WTC11 (cell line): ENCODE measurements at regions not wholly inside any gene's neighbourhood (a gene's known extent, or its start where the extent isn't known, plus 50 kb on each side); places are given as distances from the start of the nearest gene placed in this dataset.

ENCODE experiments used
- ATAC-seq: fragments of 200-7000 bp; cut with Tn5 transposase; 2 replicates; pipeline ENCODE4 v1.10.0; 2021; ENCODE audit warnings: mild to moderate bottlenecking, moderate library complexity
- CTCF ChIA-PET: fragments of 300-600 bp; sonication (Branson Sonifier 250); formaldehyde crosslinking; loops from one replicate; lab custom pipeline; 2021; ENCODE audit warnings: antibody characterized with exemption; lab: Charles Lee
- POLR2A ChIA-PET: fragments of 350-600 bp; sonication (Branson Sonifier 250); formaldehyde crosslinking; loops from one replicate; lab custom pipeline; 2021; ENCODE audit warnings: antibody characterized with exemption; lab: Charles Lee
- DNase-seq: peaks from one replicate; pipeline ENCODE4 v3.0.0; 2021; ENCODE audit warnings: low spot score
- H3K27ac Mint-ChIP-seq: 2 replicates; pipeline ENCODE4 v1.8.0; 2021; ENCODE audit warnings: mixed read lengths
- H3K27me3 Mint-ChIP-seq: 2 replicates; pipeline ENCODE4 v1.8.0; 2021; ENCODE audit warnings: low read depth, mild to moderate bottlenecking, moderate library complexity, mixed read lengths
- H3K36me3 Mint-ChIP-seq: 2 replicates; pipeline ENCODE4 v1.8.0; 2021; ENCODE audit warnings: mixed read lengths
- H3K4me1 Mint-ChIP-seq: 2 replicates; pipeline ENCODE4 v1.8.0; 2022; ENCODE audit warnings: mixed read lengths
- H3K4me3 Mint-ChIP-seq: 2 replicates; pipeline ENCODE4 v1.8.0; 2021; ENCODE audit warnings: mild to moderate bottlenecking, moderate library complexity, mixed read lengths
- H3K9me3 Mint-ChIP-seq: 2 replicates; pipeline ENCODE4 v1.8.0; 2021; ENCODE audit warnings: mixed read lengths
- CBFB ChIP-seq: sonication (generic); formaldehyde crosslinking; IDR thresholded peaks from 2 replicates; pipeline ENCODE4 v1.8.1; 2022; ENCODE audit warnings: mild to moderate bottlenecking, low read depth, missing genetic modification reagents
- FOXP1 ChIP-seq: sonication (generic); formaldehyde crosslinking; IDR thresholded peaks from 2 replicates; pipeline ENCODE4 v1.8.0; 2022; ENCODE audit warnings: missing genetic modification reagents, mild to moderate bottlenecking, moderate library complexity, borderline replicate concordance
- JUN ChIP-seq: sonication (generic); formaldehyde crosslinking; IDR thresholded peaks from 2 replicates; pipeline ENCODE4 v1.8.0; 2023; ENCODE audit warnings: mild to moderate bottlenecking, missing genetic modification reagents
- PRRX2 ChIP-seq: fragments of 250-450 bp; sonication (Bioruptor Pico); IDR thresholded peaks from 2 replicates; pipeline ENCODE4 v1.8.0; 2021; ENCODE audit warnings: mild to moderate bottlenecking
- TEAD1 ChIP-seq: sonication (generic); formaldehyde crosslinking; IDR thresholded peaks from 2 replicates; pipeline ENCODE4 v1.8.0; 2022; ENCODE audit warnings: mild to moderate bottlenecking, missing genetic modification reagents
- ZNF263 ChIP-seq: sonication (generic); formaldehyde crosslinking; IDR thresholded peaks from 2 replicates; pipeline ENCODE4 v1.8.1; 2022; ENCODE audit warnings: low read depth, mild to moderate bottlenecking, moderate library complexity, missing genetic modification reagents
- TF ChIP-seq, protein P1 (sequence below): fragments of 250-450 bp; sonication (Bioruptor Pico); conservative IDR thresholded peaks from 2 replicates; pipeline ENCODE4 v1.9.0; 2021; ENCODE audit warnings: mild to moderate bottlenecking
- TF ChIP-seq, protein P2 (sequence below): fragments of 200-600 bp; IDR thresholded peaks from 2 replicates; pipeline ENCODE4 v1.8.0; 2022; ENCODE audit warnings: antibody characterized with exemption
- TF ChIP-seq, protein P3 (sequence below): sonication (generic); formaldehyde crosslinking; IDR thresholded peaks from 2 replicates; pipeline ENCODE4 v1.8.0; 2023; ENCODE audit warnings: missing genetic modification reagents
- TF ChIP-seq, protein P4 (sequence below): sonication (generic); formaldehyde crosslinking; IDR thresholded peaks from 2 replicates; pipeline ENCODE4 v1.8.0; 2023; ENCODE audit warnings: missing genetic modification reagents, mild to moderate bottlenecking, borderline replicate concordance
- TF ChIP-seq, protein P5 (sequence below): fragments of 250-450 bp; sonication (Bioruptor Pico); IDR thresholded peaks from 2 replicates; pipeline ENCODE4 v2.1.2; 2022; ENCODE audit warnings: mild to moderate bottlenecking, moderate library complexity
- TF ChIP-seq, protein P6 (sequence below): sonication (generic); formaldehyde crosslinking; IDR thresholded peaks from 2 replicates; pipeline ENCODE4 v1.8.1; 2022; ENCODE audit warnings: low read depth, missing genetic modification reagents, borderline replicate concordance
- TF ChIP-seq, protein P7 (sequence below): fragments of 250-450 bp; sonication (Bioruptor Pico); IDR thresholded peaks from 2 replicates; pipeline ENCODE4 v1.9.0; 2021; ENCODE audit warnings: mild to moderate bottlenecking
- TF ChIP-seq, protein P8 (sequence below): sonication (generic); formaldehyde crosslinking; conservative IDR thresholded peaks from 2 replicates; pipeline ENCODE4 v1.8.1; 2023; ENCODE audit warnings: mild to moderate bottlenecking, low read depth, missing genetic modification reagents, moderate library complexity
- TF ChIP-seq, protein P9 (sequence below): sonication (generic); formaldehyde crosslinking; IDR thresholded peaks from 2 replicates; pipeline ENCODE4 v1.8.0; 2022; ENCODE audit warnings: mild to moderate bottlenecking, missing genetic modification reagents

DNA sequence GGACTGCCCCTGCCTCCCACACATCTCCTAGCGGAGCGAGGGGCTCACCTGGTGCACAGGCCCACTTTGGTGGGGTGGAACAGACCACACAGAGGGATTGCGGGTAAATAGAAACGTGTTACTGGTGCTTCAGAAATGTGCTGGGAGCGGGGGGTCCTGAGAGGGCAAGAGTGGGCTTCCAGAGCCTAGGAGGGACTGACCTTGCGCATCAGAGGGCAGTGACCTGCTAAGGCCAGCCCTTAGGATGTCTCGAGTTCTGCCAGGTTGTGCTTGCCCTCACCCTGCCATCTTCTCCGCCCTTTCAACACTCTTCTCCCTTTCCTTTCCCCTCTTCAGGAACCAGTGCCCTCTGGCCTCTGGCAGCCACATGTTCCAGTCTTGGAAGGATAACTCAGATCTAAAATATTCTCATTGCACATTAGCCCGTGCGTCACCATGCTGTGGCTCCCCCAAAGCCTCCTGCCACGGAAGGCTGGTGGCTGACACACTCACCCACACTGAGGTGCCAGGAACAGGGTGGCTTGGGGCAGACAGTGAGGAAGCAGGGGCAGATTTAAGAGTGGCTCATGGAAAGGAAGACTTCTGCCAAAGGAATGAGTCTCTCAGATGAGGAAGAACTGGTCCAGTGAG, 89.6 kb downstream of the MCFD2 start (continued):
- TF ChIP-seq, protein P1, sequence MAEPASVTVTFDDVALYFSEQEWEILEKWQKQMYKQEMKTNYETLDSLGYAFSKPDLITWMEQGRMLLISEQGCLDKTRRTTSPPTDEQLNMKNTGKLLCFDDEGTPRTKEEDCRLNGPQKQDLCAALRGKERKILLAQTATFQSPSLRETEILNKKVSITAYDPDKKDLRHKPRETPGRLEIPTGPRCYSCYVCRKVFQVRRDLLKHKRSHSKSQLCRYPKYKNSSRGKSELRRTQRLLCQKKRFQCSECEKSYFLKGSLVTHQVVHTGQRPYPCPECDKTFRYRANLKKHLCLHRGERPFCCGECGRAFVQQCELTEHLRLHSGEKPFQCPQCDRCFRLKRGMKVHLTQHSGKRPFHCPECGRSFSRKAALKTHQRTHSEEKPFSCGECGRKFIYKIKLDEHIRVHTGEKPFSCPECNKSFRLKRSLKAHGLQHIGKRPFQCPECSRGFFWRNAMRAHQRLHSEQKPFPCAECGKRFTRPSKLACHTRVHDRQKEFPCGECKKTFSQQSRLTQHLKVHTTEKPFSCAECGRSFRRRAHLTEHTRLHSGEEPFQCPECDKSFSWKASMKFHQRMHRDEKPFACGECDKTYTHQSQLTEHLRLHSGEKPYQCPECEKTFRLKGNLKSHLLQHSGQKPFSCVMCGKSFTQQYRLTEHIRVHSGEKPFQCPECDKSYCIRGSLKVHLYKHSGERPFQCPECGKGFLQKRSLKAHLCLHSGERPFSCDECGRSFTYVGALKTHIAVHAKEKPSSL, result no peak
- TF ChIP-seq, protein P2, sequence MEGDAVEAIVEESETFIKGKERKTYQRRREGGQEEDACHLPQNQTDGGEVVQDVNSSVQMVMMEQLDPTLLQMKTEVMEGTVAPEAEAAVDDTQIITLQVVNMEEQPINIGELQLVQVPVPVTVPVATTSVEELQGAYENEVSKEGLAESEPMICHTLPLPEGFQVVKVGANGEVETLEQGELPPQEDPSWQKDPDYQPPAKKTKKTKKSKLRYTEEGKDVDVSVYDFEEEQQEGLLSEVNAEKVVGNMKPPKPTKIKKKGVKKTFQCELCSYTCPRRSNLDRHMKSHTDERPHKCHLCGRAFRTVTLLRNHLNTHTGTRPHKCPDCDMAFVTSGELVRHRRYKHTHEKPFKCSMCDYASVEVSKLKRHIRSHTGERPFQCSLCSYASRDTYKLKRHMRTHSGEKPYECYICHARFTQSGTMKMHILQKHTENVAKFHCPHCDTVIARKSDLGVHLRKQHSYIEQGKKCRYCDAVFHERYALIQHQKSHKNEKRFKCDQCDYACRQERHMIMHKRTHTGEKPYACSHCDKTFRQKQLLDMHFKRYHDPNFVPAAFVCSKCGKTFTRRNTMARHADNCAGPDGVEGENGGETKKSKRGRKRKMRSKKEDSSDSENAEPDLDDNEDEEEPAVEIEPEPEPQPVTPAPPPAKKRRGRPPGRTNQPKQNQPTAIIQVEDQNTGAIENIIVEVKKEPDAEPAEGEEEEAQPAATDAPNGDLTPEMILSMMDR, result no peak
- TF ChIP-seq JUN (CRISPR knock-in tag), result no peak

DNA sequence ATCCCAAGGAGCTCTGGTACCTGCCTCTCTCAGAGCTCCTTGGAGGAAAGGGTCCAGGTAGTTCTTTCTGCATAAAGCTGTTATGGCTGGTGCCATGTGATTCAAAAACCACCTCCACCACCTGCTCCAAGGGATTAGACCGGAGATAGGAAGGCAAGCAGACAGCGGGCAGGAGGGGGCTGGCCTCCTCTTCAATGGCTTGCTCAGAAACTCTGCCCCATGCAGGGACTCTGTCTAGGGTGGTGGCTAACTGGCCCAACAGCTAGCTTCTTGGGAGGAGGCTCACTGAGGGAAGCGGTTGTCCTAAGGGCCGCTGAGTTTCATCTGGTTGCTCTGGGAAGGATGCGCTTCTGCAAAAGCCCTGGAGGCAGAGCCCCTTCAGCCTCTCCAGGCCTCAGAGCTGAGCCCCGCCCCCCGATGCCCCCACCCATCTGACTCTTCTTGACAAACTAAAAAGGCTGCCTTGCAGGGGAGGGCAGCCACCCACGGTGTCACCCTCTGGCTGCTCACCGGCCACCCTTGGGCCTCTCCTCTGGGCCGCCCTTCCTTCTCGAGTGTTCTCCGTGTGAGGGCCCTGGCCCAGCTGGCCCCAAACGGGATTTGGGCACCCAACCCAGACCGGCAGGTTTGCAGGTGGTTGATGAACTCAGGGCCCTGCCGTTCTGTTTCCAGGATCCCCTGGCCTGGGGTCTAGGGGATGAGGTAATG, 90.2 kb downstream of the MCFD2 start:
- ATAC-seq, result no peak
- H3K9me3 Mint-ChIP-seq, result peaks cover 5% of the 10 kb centered on the region
- H3K27me3 Mint-ChIP-seq, result no peaks in the 10 kb centered on the region
- ChIA-PET POLR2A (no interaction called here), CTCF (no interaction called here)
- no peak overlapping the region for H3K27ac Mint-ChIP-seq
- no peaks in the 10 kb centered on the region for H3K36me3 Mint-ChIP-seq
- H3K4me3 Mint-ChIP-seq, result no peak overlapping the region
- peaks cover 7% of the 10 kb centered on the region for H3K4me1 Mint-ChIP-seq
- no peak for DNase-seq
- TF ChIP-seq, protein P3, sequence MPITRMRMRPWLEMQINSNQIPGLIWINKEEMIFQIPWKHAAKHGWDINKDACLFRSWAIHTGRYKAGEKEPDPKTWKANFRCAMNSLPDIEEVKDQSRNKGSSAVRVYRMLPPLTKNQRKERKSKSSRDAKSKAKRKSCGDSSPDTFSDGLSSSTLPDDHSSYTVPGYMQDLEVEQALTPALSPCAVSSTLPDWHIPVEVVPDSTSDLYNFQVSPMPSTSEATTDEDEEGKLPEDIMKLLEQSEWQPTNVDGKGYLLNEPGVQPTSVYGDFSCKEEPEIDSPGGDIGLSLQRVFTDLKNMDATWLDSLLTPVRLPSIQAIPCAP (CRISPR knock-in tag), result no peak
- TF ChIP-seq, protein P4, sequence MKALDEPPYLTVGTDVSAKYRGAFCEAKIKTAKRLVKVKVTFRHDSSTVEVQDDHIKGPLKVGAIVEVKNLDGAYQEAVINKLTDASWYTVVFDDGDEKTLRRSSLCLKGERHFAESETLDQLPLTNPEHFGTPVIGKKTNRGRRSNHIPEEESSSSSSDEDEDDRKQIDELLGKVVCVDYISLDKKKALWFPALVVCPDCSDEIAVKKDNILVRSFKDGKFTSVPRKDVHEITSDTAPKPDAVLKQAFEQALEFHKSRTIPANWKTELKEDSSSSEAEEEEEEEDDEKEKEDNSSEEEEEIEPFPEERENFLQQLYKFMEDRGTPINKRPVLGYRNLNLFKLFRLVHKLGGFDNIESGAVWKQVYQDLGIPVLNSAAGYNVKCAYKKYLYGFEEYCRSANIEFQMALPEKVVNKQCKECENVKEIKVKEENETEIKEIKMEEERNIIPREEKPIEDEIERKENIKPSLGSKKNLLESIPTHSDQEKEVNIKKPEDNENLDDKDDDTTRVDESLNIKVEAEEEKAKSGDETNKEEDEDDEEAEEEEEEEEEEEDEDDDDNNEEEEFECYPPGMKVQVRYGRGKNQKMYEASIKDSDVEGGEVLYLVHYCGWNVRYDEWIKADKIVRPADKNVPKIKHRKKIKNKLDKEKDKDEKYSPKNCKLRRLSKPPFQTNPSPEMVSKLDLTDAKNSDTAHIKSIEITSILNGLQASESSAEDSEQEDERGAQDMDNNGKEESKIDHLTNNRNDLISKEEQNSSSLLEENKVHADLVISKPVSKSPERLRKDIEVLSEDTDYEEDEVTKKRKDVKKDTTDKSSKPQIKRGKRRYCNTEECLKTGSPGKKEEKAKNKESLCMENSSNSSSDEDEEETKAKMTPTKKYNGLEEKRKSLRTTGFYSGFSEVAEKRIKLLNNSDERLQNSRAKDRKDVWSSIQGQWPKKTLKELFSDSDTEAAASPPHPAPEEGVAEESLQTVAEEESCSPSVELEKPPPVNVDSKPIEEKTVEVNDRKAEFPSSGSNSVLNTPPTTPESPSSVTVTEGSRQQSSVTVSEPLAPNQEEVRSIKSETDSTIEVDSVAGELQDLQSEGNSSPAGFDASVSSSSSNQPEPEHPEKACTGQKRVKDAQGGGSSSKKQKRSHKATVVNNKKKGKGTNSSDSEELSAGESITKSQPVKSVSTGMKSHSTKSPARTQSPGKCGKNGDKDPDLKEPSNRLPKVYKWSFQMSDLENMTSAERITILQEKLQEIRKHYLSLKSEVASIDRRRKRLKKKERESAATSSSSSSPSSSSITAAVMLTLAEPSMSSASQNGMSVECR (CRISPR knock-in tag), result no peak
- TF ChIP-seq, protein P5, sequence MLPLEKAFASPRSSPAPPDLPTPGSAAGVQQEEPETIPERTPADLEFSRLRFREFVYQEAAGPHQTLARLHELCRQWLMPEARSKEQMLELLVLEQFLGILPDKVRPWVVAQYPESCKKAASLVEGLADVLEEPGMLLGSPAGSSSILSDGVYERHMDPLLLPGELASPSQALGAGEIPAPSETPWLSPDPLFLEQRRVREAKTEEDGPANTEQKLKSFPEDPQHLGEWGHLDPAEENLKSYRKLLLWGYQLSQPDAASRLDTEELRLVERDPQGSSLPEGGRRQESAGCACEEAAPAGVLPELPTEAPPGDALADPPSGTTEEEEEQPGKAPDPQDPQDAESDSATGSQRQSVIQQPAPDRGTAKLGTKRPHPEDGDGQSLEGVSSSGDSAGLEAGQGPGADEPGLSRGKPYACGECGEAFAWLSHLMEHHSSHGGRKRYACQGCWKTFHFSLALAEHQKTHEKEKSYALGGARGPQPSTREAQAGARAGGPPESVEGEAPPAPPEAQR (CRISPR knock-in tag), result no peak
- TF ChIP-seq CBFB (CRISPR knock-in tag) (no peak), ZNF263 (no peak), TEAD1 (no peak), FOXP1 (CRISPR knock-in tag) (no peak), PRRX2 (no peak)
- TF ChIP-seq, protein P6, sequence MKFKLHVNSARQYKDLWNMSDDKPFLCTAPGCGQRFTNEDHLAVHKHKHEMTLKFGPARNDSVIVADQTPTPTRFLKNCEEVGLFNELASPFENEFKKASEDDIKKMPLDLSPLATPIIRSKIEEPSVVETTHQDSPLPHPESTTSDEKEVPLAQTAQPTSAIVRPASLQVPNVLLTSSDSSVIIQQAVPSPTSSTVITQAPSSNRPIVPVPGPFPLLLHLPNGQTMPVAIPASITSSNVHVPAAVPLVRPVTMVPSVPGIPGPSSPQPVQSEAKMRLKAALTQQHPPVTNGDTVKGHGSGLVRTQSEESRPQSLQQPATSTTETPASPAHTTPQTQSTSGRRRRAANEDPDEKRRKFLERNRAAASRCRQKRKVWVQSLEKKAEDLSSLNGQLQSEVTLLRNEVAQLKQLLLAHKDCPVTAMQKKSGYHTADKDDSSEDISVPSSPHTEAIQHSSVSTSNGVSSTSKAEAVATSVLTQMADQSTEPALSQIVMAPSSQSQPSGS (CRISPR knock-in tag), result no peak
- TF ChIP-seq, protein P7, sequence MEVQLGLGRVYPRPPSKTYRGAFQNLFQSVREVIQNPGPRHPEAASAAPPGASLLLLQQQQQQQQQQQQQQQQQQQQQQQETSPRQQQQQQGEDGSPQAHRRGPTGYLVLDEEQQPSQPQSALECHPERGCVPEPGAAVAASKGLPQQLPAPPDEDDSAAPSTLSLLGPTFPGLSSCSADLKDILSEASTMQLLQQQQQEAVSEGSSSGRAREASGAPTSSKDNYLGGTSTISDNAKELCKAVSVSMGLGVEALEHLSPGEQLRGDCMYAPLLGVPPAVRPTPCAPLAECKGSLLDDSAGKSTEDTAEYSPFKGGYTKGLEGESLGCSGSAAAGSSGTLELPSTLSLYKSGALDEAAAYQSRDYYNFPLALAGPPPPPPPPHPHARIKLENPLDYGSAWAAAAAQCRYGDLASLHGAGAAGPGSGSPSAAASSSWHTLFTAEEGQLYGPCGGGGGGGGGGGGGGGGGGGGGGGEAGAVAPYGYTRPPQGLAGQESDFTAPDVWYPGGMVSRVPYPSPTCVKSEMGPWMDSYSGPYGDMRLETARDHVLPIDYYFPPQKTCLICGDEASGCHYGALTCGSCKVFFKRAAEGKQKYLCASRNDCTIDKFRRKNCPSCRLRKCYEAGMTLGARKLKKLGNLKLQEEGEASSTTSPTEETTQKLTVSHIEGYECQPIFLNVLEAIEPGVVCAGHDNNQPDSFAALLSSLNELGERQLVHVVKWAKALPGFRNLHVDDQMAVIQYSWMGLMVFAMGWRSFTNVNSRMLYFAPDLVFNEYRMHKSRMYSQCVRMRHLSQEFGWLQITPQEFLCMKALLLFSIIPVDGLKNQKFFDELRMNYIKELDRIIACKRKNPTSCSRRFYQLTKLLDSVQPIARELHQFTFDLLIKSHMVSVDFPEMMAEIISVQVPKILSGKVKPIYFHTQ, result no peak
- TF ChIP-seq, protein P8, sequence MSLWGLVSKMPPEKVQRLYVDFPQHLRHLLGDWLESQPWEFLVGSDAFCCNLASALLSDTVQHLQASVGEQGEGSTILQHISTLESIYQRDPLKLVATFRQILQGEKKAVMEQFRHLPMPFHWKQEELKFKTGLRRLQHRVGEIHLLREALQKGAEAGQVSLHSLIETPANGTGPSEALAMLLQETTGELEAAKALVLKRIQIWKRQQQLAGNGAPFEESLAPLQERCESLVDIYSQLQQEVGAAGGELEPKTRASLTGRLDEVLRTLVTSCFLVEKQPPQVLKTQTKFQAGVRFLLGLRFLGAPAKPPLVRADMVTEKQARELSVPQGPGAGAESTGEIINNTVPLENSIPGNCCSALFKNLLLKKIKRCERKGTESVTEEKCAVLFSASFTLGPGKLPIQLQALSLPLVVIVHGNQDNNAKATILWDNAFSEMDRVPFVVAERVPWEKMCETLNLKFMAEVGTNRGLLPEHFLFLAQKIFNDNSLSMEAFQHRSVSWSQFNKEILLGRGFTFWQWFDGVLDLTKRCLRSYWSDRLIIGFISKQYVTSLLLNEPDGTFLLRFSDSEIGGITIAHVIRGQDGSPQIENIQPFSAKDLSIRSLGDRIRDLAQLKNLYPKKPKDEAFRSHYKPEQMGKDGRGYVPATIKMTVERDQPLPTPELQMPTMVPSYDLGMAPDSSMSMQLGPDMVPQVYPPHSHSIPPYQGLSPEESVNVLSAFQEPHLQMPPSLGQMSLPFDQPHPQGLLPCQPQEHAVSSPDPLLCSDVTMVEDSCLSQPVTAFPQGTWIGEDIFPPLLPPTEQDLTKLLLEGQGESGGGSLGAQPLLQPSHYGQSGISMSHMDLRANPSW (CRISPR knock-in tag), result no peak
- TF ChIP-seq, protein P9, sequence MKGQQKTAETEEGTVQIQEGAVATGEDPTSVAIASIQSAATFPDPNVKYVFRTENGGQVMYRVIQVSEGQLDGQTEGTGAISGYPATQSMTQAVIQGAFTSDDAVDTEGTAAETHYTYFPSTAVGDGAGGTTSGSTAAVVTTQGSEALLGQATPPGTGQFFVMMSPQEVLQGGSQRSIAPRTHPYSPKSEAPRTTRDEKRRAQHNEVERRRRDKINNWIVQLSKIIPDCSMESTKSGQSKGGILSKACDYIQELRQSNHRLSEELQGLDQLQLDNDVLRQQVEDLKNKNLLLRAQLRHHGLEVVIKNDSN (CRISPR knock-in tag), result no peak
